SK-N-SH treated with all-trans-retinoic acid at 6 μM for 48 hours (cell line): ENCODE measurements at regions not wholly inside any gene's neighbourhood (a gene's known extent, or its start where the extent isn't known, plus 50 kb on each side); places are given as distances from the start of the nearest gene placed in this dataset.

Experiments
- CREB5 ChIP-seq: fragments of 250-450 bp; sonication (Bioruptor Pico); IDR thresholded peaks from 2 replicates; pipeline ENCODE4 v1.5.1; 2020; ENCODE audit warnings: low read depth, mild to moderate bottlenecking, moderate library complexity
- PPARA ChIP-seq: fragments of 250-450 bp; sonication (Bioruptor Pico); IDR thresholded peaks from 2 replicates; pipeline ENCODE4 v1.5.0; 2020; ENCODE audit warnings: mild to moderate bottlenecking, borderline replicate concordance

GRCh38 chr13:22263185-22263584 is 592.3 kb downstream of the FGF9 start:
- no peak for TF ChIP-seq PPARA (CRISPR knock-in tag)
- no peak for TF ChIP-seq CREB5
